CD14-positive monocyte (primary cell): ENCODE measurements at regions not wholly inside any gene's neighbourhood (a gene's known extent, or its start where the extent isn't known, plus 50 kb on each side); places are given as distances from the start of the nearest gene placed in this dataset.

ENCODE experiments used
- DNase-seq, 3 donors: peaks; one replicate each; pipeline ENCODE4 v3.0.0-alpha.2; 2011 to 2022
- H2AFZ ChIP-seq: 2 replicates; pipeline ENCODE4 v1.6.0; 2012; ENCODE audit warnings: mild to moderate bottlenecking, low read depth, low read length, inconsistent platforms; ENCODE audit not compliant: insufficient read depth, poor library complexity, severe bottlenecking
- H3K27ac ChIP-seq, 2 donors: 1 replicate in 1 of 2; 2 replicates in 1 of 2; pipeline ENCODE4 v1.5.1; 2012 to 2013; ENCODE audit warnings: low read length in 2 of 2, control low read depth in 1 of 2, inconsistent platforms in 1 of 2, low read depth in 1 of 2, mild to moderate bottlenecking in 1 of 2
- H3K27me3 ChIP-seq, 2 donors: one replicate each; pipeline versions ENCODE4 v1.6.0 to v1.6.1; 2011 to 2013; ENCODE audit warnings: low read length in 2 of 2; ENCODE audit not compliant: control insufficient read depth in 2 of 2, insufficient read depth in 2 of 2
- H3K36me3 ChIP-seq, 2 donors: replicated peaks in 1 of 2; 1 replicate in 1 of 2; 2 replicates in 1 of 2; pipeline versions ENCODE4 v1.5.1 to v1.6.1; 2012 to 2013; ENCODE audit warnings: low read length in 2 of 2, control low read depth in 1 of 2, inconsistent platforms in 1 of 2, mild to moderate bottlenecking in 1 of 2; ENCODE audit not compliant: insufficient read depth in 2 of 2, control insufficient read depth in 1 of 2
- H3K4me1 ChIP-seq, 2 donors: 1 replicate in 1 of 2; 2 replicates in 1 of 2; pipeline versions ENCODE4 v1.5.1 to v1.6.1; 2012 to 2013; ENCODE audit warnings: low read length in 2 of 2, control low read depth in 1 of 2, inconsistent platforms in 1 of 2, mild to moderate bottlenecking in 1 of 2, moderate library complexity in 1 of 2; ENCODE audit not compliant: insufficient read depth in 2 of 2, control insufficient read depth in 1 of 2
- H3K4me2 ChIP-seq: replicated peaks from 2 replicates; pipeline ENCODE3; 2012; ENCODE audit warnings: low read length, moderate library complexity, mild to moderate bottlenecking; ENCODE audit not compliant: poor library complexity, severe bottlenecking; ENCODE audit errors: extremely low read depth
- H3K4me3 ChIP-seq, 3 experiments: fragments of 200-600 bp in 1 of 3; sonication (generic) in 1 of 3; replicated peaks in 1 of 3; 1 replicate in 2 of 3; 2 replicates in 1 of 3; pipeline ENCODE4 v1.5.1; 2011 to 2013; ENCODE audit warnings: low read length in 3 of 3, mild to moderate bottlenecking in 3 of 3, control low read depth in 2 of 3, low read depth in 2 of 3, inconsistent platforms in 1 of 3, moderate library complexity in 1 of 3
- H3K79me2 ChIP-seq: 2 replicates; pipeline ENCODE4 v1.6.0; 2012; ENCODE audit warnings: mild to moderate bottlenecking, control low read depth, inconsistent platforms, low read length, moderate library complexity; ENCODE audit not compliant: insufficient read depth
- H3K9ac ChIP-seq: 2 replicates; pipeline ENCODE4 v1.6.0; 2017; ENCODE audit warnings: low read length, mild to moderate bottlenecking; ENCODE audit not compliant: insufficient read depth, poor library complexity, severe bottlenecking
- H3K9me3 ChIP-seq, 2 donors: replicated peaks in 1 of 2; 1 replicate in 1 of 2; 2 replicates in 1 of 2; pipeline versions ENCODE4 v1.5.1 to v1.6.1; 2012 to 2013; ENCODE audit warnings: low read length in 2 of 2, control low read depth in 1 of 2; ENCODE audit not compliant: control insufficient read depth in 1 of 2, insufficient read depth in 1 of 2
- H4K20me1 ChIP-seq: 2 replicates; pipeline ENCODE4 v1.6.0; 2012; ENCODE audit warnings: mild to moderate bottlenecking, low read length, control low read depth, moderate library complexity; ENCODE audit not compliant: insufficient read depth
- H3K27ac Mint-ChIP-seq, 7 donors: one replicate each; pipeline ENCODE4 v1.8.0; 2020; ENCODE audit warnings: mild to moderate bottlenecking in 7 of 7, mixed read lengths in 7 of 7, moderate library complexity in 6 of 7, inconsistent platforms in 2 of 7
- H3K27me3 Mint-ChIP-seq, 3 donors: one replicate each; pipeline ENCODE4 v1.8.0; 2021 to 2022; ENCODE audit warnings: low read depth in 3 of 3, mild to moderate bottlenecking in 3 of 3, mixed read lengths in 3 of 3, moderate library complexity in 3 of 3, inconsistent platforms in 1 of 3
- H3K36me3 Mint-ChIP-seq, 2 donors: one replicate each; pipeline ENCODE4 v1.8.0; 2020; ENCODE audit warnings: mixed read lengths in 2 of 2, inconsistent platforms in 1 of 2, mild to moderate bottlenecking in 1 of 2
- H3K4me1 Mint-ChIP-seq: one replicate; pipeline ENCODE4 v1.8.0; 2020; ENCODE audit warnings: mild to moderate bottlenecking, mixed read lengths
- H3K4me3 Mint-ChIP-seq, 2 donors: one replicate each; pipeline ENCODE4 v1.8.0; 2020; ENCODE audit warnings: mild to moderate bottlenecking in 2 of 2, mixed read lengths in 2 of 2, moderate library complexity in 1 of 2
- H3K9me3 Mint-ChIP-seq, 7 donors: one replicate each; pipeline ENCODE4 v1.8.0; 2020 to 2022; ENCODE audit warnings: mixed read lengths in 7 of 7, mild to moderate bottlenecking in 6 of 7, moderate library complexity in 6 of 7, inconsistent platforms in 2 of 7
- WGBS: methylation state at CpG from one replicate; pipeline ENCODE4 v1.1.5; 2013; ENCODE audit warnings: missing lambda C conversion rate; ENCODE audit not compliant: insufficient coverage; 5-methylcytosine and 5-hydroxymethylcytosine counted together
- intact Hi-C, 2 donors: fragments of 100-400 bp; cut with micrococcal nuclease; formaldehyde crosslinking; loops; one replicate each; pipeline versions ENCODE4 v1.15.0 to v1.15.1; 2023
- TF ChIP-seq, protein P1 (sequence below): fragments of 200-600 bp; IDR thresholded peaks from one replicate; pipeline ENCODE4 v1.8.0; 2022; ENCODE audit warnings: antibody characterized with exemption, mild to moderate bottlenecking

DNA sequence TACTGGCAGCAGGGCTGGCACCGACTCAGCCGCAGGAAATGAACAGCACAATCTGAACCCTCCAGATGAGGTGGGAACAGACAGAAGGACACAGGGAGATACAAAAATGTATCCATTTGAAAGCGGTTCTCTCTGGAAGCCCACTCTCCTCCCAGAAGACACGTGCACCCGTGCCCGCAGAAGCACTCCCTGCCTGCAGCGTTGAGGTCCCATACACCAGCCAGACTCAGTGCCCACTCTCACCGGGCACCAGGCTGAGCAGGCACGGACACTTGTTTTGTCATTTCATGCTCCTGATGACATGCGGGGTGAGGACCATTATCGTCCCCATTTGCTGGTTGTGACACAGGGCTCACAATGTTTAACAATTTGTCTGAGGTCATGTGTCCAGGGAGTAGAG lies 297.4 kb upstream of the TLE3 start:
- no peaks in the 10 kb centered on the region for H3K27me3 ChIP-seq
- no peaks in the 10 kb centered on the region for H4K20me1 ChIP-seq
- TF ChIP-seq, protein P1, sequence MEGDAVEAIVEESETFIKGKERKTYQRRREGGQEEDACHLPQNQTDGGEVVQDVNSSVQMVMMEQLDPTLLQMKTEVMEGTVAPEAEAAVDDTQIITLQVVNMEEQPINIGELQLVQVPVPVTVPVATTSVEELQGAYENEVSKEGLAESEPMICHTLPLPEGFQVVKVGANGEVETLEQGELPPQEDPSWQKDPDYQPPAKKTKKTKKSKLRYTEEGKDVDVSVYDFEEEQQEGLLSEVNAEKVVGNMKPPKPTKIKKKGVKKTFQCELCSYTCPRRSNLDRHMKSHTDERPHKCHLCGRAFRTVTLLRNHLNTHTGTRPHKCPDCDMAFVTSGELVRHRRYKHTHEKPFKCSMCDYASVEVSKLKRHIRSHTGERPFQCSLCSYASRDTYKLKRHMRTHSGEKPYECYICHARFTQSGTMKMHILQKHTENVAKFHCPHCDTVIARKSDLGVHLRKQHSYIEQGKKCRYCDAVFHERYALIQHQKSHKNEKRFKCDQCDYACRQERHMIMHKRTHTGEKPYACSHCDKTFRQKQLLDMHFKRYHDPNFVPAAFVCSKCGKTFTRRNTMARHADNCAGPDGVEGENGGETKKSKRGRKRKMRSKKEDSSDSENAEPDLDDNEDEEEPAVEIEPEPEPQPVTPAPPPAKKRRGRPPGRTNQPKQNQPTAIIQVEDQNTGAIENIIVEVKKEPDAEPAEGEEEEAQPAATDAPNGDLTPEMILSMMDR = no peak
- DNase-seq = no peak
- H3K4me1 ChIP-seq = peaks cover 0 to 7% of the 10 kb centered on the region in 2 donors
- H3K4me3 ChIP-seq = no peak overlapping the region
- no peak overlapping the region for H3K4me2 ChIP-seq
- no peak overlapping the region for H2AFZ ChIP-seq
- Mint-ChIP-seq H3K27me3 (peaks cover 3 to 8% (median 4%) of the 10 kb centered on the region in 3 donors), H3K4me1 (peaks cover 7% of the 10 kb centered on the region), H3K9me3 (peaks cover 0 to 5% (median 0%) of the 10 kb centered on the region in 7 donors), H3K4me3 (no peak overlapping the region), H3K36me3 (no peaks in the 10 kb centered on the region), H3K27ac (no peak overlapping the region)
- H3K9ac ChIP-seq = no peak overlapping the region
- no peaks in the 10 kb centered on the region for H3K36me3 ChIP-seq
- no peaks in the 10 kb centered on the region for H3K79me2 ChIP-seq
- 94% methylated on average over 11 of the region's 11 CpGs for WGBS
- no peak overlapping the region for H3K27ac ChIP-seq
- no peaks in the 10 kb centered on the region for H3K9me3 ChIP-seq
- intact Hi-C loops = no loop called here

DNA sequence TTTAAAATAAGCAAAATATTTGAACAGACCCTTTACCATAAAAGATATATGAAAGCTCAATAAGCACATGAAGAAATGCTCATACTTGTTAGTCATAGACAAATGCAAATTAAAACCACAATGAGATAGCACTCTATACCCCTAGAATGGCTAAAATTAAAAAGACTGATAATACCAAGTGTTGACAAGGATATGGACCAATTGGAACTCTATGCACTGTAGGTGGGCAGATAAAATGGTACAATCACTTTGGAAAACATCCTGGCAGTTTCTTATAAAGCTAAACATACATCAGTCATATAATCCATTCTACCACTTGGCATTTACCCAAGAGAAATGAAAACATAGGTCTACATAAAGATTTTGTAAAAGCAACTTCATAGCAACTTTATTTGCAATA lies 293.0 kb upstream of the TLE3 start:
- no peak overlapping the region for H3K27ac ChIP-seq
- no peaks in the 10 kb centered on the region for H3K27me3 ChIP-seq
- H3K9me3 Mint-ChIP-seq = peaks cover 0 to 5% (median 0%) of the 10 kb centered on the region in 7 donors
- peaks cover 4 to 5% (median 5%) of the 10 kb centered on the region in 3 donors for H3K27me3 Mint-ChIP-seq
- no peaks in the 10 kb centered on the region for H3K36me3 ChIP-seq
- H3K9me3 ChIP-seq = no peaks in the 10 kb centered on the region
- TF ChIP-seq, protein P1 = no peak
- no peak overlapping the region for H2AFZ ChIP-seq
- H4K20me1 ChIP-seq = no peaks in the 10 kb centered on the region
- H3K4me3 ChIP-seq = no peak overlapping the region
- peaks cover 6% of the 10 kb centered on the region for H3K4me1 Mint-ChIP-seq
- peaks cover 0 to 7% of the 10 kb centered on the region in 2 donors for H3K4me1 ChIP-seq
- intact Hi-C loops = no loop called here
- H3K9ac ChIP-seq = no peak overlapping the region
- H3K27ac Mint-ChIP-seq = no peak overlapping the region
- no peak for DNase-seq
- no peaks in the 10 kb centered on the region for H3K79me2 ChIP-seq
- H3K4me3 Mint-ChIP-seq = no peak overlapping the region
- no peaks in the 10 kb centered on the region for H3K36me3 Mint-ChIP-seq
- no peak overlapping the region for H3K4me2 ChIP-seq
